ENCODE measurements at regions not wholly inside any gene's neighbourhood (a gene's known extent, or its start where the extent isn't known, plus 50 kb on each side); places are given as distances from the start of the nearest gene placed in this dataset.

DNA sequence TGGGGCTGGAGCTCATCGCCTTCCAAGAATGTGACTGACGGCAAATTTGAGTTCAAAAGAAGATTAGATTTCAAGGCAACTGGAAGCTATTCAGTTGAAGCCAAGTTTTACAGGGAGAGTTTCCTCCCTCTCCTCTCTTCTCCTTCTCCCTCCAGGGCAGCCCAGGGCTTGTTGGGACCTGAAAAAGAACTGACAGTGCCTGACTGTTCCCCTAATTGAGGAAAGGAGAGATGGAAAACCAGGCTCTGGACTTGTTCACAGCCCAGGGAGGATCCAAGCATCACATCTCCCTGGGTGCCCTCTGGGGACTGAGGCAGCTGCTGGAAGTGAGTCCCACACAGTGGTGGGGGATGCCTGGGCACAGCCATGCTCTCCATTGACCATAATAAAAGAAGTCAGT, 88.1 kb downstream of the THNSL2 start:
- TF ChIP-seq, protein P1, sequence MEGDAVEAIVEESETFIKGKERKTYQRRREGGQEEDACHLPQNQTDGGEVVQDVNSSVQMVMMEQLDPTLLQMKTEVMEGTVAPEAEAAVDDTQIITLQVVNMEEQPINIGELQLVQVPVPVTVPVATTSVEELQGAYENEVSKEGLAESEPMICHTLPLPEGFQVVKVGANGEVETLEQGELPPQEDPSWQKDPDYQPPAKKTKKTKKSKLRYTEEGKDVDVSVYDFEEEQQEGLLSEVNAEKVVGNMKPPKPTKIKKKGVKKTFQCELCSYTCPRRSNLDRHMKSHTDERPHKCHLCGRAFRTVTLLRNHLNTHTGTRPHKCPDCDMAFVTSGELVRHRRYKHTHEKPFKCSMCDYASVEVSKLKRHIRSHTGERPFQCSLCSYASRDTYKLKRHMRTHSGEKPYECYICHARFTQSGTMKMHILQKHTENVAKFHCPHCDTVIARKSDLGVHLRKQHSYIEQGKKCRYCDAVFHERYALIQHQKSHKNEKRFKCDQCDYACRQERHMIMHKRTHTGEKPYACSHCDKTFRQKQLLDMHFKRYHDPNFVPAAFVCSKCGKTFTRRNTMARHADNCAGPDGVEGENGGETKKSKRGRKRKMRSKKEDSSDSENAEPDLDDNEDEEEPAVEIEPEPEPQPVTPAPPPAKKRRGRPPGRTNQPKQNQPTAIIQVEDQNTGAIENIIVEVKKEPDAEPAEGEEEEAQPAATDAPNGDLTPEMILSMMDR (IDR thresholded peaks at IDR 0.05), result no peak
- TF ChIP-seq POLR2AphosphoS5 (IDR thresholded peaks at IDR 0.05) (no peak), POLR2A (IDR thresholded peaks at IDR 0.05) (no peak)

All from upper lobe of left lung (tissue), 4 donors.